ENCODE measurements at regions not wholly inside any gene's neighbourhood (a gene's known extent, or its start where the extent isn't known, plus 50 kb on each side); places are given as distances from the start of the nearest gene placed in this dataset.

DNA sequence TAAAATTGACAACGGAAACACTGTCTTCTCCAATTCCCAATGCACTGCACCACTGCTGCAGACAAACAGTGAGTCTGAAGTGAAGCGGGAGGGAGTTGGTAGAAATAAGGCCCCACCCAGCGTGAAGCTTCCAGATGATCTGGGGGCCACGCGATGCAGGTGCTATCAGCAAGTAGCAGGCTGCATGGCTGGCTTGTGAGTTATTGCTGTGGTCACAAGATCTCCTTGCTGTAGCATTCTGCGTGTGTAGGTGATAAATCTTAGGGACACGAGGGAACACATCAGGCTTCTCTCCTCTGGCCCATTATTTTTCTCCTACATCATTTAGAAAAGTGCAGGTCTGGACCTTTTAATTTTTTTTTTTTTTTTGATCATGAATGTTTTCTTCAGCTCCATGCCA lies 407.6 kb downstream of the TMEM114 start:
- no peak for DNase-seq (ENCODE audit: low read depth in 1 of 2, low spot score in 1 of 2)
- in situ Hi-C loops (cut with HindIII; ENCODE audit: low pct_unique_long_range_greater_than_20kb, low sequenced_read_pairs), result no loop called here
- no peak for TF ChIP-seq JUND (IDR thresholded peaks at IDR 0.05; ENCODE audit: low read depth)

DNA sequence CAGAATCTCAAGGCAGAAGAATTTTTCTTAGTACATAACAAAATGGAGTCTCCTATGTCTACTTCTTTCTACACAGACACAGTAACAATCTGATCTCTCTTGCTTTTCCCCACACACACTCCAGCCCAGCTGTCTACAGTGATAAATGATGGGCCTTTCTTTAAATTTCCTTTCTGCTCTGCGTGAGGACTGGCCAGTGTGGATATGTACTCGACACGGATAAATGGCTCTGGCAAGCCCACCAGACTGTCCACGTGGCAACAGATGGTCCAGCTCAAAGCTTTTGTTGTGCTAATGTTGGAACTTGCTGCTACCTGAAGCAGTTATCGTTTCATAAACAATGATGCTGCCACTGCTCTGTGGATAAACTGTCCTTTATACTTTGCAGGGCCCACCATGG lies 410.7 kb downstream of the TMEM114 start:
- in situ Hi-C loops (cut with HindIII; ENCODE audit: low pct_unique_long_range_greater_than_20kb, low sequenced_read_pairs), result no loop called here
- no peak for TF ChIP-seq JUND (IDR thresholded peaks at IDR 0.05; ENCODE audit: low read depth)
- no peak for DNase-seq (ENCODE audit: low read depth in 1 of 2, low spot score in 1 of 2)

DNA sequence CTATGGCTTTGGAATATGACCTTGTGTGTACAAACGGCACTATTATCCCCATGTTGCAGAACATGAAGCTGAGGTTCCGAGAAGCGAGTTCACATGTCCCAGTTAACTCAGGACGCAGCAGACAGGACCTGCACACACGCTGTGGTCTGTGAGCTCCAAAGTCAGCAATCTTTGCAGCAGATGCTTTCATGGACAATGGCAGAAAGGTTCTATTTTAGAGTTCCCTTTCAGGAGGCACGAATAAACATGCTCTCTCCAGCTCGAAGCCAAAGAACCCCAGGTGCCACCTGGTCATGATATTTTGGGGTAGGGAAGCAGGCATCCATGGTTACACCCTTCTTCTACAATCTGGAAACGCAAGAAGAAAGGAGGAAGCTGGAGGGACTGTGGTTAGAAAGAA lies 412.0 kb downstream of the TMEM114 start:
- TF ChIP-seq JUND (IDR thresholded peaks at IDR 0.05; ENCODE audit: low read depth), result no peak
- no peak for DNase-seq (ENCODE audit: low read depth in 1 of 2, low spot score in 1 of 2)
- in situ Hi-C loops (cut with HindIII; ENCODE audit: low pct_unique_long_range_greater_than_20kb, low sequenced_read_pairs), result no loop called here

DNA sequence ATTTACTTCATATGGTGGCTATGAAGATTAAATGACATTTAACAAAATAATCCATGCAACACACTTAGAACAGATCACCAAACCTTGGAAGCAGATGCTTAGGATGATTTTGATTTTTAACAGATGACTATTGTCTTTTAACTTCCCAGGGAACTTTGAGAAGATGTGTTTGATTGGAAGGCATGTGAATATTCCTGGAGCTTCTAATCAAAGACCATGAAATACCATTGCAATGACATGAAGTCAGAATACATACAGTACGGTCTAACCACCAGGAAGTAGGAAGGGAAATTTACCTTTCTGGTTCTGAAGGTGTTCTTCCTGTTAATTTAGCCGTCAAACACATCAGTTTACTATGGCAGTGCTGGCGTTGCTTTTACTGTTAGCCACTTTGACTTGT lies 414.9 kb downstream of the TMEM114 start:
- TF ChIP-seq JUND (IDR thresholded peaks at IDR 0.05; ENCODE audit: low read depth), result no peak
- DNase-seq (ENCODE audit: low read depth in 1 of 2, low spot score in 1 of 2), result no peak
- in situ Hi-C loops (cut with HindIII; ENCODE audit: low pct_unique_long_range_greater_than_20kb, low sequenced_read_pairs), result no loop called here

DNA sequence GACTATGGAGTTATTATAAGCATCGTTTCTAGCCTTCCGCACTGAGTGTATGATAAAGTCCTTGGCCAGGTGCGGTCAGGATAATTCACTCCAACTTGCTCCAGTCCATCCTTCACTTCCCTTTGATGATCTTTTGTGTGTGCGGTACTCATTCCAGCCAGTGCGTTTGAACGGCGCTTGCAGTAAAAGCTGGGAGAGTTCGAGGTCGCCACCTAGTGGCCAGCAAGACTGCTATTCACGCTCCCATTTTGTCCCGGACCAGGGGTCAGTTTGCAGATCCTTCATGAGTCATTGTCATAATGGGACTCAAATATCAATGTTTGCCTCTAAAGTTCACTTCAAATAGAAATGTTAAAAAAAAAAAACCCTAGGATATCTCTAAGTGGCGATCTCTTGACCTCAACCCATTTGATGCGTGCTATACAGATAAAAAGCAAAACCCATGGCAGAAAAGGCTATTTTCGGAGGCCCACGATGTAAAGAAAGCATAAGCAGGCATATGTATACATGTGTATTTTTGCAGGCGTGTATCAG lies 417.1 kb downstream of the TMEM114 start:
- DNase-seq (ENCODE audit: low read depth in 1 of 2, low spot score in 1 of 2), result peak; percentile 57 to 91
- TF ChIP-seq JUND (IDR thresholded peaks at IDR 0.05; ENCODE audit: low read depth), result no peak
- in situ Hi-C loops (cut with HindIII; ENCODE audit: low pct_unique_long_range_greater_than_20kb, low sequenced_read_pairs), result no loop called here

DNA sequence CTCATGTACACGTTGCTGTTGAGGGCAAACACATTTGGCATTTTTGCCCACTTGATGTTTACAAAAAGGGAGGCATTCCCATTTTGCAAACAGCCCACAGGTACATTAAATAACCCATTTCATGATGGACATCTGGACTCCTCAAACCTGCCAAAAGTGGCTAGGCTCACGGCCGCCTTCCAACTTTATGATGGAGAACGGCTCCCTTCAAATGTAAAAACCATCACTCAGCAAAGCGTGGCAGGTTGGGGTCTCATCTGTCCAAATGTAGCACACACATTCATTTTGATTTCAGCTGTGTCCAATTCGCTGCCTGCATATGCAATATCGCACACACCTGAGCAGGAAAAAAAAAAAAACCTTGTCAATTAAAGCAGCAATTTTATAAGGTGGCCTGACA lies 417.8 kb downstream of the TMEM114 start:
- no peak for DNase-seq (ENCODE audit: low read depth in 1 of 2, low spot score in 1 of 2)
- in situ Hi-C loops (cut with HindIII; ENCODE audit: low pct_unique_long_range_greater_than_20kb, low sequenced_read_pairs), result no loop called here
- no peak for TF ChIP-seq JUND (IDR thresholded peaks at IDR 0.05; ENCODE audit: low read depth)

DNA sequence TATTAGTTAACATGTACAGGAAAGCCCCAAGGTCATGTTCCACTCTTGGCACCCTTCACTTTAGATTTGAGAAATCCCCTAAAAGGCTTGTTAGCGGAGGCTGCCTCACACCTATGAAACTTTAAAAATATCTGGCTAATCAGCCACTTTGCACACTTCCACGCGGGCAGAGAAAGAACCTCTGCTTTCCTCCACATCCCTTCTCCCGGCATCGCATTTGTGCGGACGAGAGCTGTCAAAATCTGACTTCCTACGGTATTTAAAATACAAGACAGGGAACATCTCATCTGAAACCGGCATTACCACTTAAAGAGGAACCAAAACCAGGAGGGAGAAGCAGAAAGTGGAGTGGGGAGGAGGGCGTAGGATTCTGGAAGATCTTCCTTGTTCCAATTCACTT lies 422.3 kb downstream of the TMEM114 start:
- in situ Hi-C loops (cut with HindIII; ENCODE audit: low pct_unique_long_range_greater_than_20kb, low sequenced_read_pairs), result no loop called here
- DNase-seq (ENCODE audit: low read depth in 1 of 2, low spot score in 1 of 2), result no peak
- TF ChIP-seq JUND (IDR thresholded peaks at IDR 0.05; ENCODE audit: low read depth), result no peak

DNA sequence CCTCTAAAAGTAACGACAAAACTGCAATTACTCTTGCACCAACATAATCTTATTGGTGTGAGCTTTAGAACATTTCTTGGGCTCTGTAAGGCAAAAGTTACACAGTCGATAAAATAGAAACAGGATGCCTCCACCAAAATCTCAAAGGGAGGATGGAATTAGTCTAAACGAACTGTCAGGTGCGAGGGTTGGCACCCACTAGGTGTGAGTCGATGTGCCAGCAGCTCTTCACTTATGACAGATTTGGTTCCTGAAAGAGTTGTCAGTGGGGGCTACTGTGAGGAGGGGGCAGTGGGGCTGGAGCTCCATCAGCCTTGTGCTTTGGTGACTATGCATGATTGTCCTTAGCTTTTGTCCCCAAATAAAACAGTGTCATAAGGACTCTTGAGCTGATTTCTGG lies 422.9 kb downstream of the TMEM114 start:
- in situ Hi-C loops (cut with HindIII; ENCODE audit: low pct_unique_long_range_greater_than_20kb, low sequenced_read_pairs), result no loop called here
- TF ChIP-seq JUND (IDR thresholded peaks at IDR 0.05; ENCODE audit: low read depth), result no peak
- DNase-seq (ENCODE audit: low read depth in 1 of 2, low spot score in 1 of 2), result no peak

DNA sequence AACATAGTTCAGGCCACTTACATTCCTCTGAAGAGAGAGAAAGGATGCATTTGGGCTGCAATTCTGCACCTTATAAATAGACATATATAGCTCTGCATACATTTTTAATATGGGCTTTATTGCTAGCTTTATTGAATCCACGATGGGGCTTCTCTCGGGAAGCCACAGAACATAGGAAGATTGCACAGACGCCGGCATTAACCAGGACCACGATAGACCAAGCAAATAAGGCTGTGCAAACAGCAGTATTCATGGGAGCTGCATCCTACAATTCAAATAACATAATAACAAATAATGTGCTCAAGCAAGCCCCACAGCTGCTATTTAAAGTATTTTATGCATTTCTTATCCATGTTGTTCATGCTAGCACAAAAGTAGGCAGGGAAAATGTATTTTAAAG lies 432.3 kb downstream of the TMEM114 start:
- in situ Hi-C loops (cut with HindIII; ENCODE audit: low pct_unique_long_range_greater_than_20kb, low sequenced_read_pairs), result no loop called here
- no peak for DNase-seq (ENCODE audit: low read depth in 1 of 2, low spot score in 1 of 2)
- TF ChIP-seq JUND (IDR thresholded peaks at IDR 0.05; ENCODE audit: low read depth), result no peak

DNA sequence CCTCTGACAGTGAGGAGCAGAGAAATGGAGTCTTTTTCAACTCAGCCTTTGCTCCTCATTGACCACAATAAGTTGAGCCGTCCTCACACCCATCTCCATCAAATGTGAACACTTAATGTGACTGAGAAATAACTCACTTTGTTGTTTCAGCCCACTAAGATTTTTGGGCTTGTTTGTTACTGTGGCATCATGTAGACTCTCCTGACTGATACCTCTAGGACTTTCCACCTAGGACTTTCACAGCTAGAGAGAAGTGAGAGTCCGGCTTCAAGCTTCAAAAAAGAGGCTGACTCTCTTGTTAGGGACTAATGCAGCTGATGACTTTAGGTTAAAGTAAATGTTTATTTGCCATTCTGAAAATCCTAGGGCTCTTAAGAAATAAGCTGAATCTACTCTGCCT lies 435.0 kb downstream of the TMEM114 start:
- in situ Hi-C loops (cut with HindIII; ENCODE audit: low pct_unique_long_range_greater_than_20kb, low sequenced_read_pairs), result no loop called here
- no peak for TF ChIP-seq JUND (IDR thresholded peaks at IDR 0.05; ENCODE audit: low read depth)
- no peak for DNase-seq (ENCODE audit: low read depth in 1 of 2, low spot score in 1 of 2)

DNA sequence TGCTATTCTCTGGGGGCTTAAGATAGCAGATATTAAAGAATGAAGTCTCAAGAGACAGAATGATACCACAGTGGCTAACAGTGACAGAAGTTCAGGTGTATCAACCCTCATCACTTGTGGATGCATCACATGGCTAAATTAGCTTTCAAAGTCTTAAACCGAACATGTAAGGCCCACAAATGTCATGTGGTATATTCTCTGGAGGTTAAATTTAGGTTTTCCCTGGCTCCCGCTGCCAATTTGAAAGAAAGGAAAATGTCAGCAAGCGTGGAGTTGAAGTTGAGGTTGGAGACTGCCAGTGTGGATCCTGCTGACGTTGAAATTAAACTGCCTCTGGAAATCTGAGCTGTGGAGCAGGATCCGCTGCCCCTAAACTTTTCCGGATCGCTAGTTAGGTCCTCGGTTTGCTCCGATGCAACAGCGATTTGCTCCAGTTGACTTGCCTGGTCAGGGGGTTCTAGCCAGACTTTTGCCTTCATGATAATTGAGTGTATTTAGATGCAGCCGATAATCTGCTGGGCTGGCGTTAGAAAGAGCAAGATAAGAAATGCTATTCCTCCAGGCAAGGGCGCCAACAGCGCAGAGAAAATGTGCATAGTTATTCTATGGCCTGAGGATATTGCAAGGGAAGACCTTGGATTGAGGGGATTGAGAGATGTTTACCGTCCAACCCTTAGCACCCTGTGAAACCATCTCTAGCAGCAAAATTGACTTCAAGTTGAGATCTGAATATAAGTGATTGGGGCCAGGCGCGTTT lies 443.9 kb downstream of the TMEM114 start:
- no peak for DNase-seq (ENCODE audit: low read depth in 1 of 2, low spot score in 1 of 2)
- in situ Hi-C loops (cut with HindIII; ENCODE audit: low pct_unique_long_range_greater_than_20kb, low sequenced_read_pairs), result no loop called here
- no peak for TF ChIP-seq JUND (IDR thresholded peaks at IDR 0.05; ENCODE audit: low read depth)

DNA sequence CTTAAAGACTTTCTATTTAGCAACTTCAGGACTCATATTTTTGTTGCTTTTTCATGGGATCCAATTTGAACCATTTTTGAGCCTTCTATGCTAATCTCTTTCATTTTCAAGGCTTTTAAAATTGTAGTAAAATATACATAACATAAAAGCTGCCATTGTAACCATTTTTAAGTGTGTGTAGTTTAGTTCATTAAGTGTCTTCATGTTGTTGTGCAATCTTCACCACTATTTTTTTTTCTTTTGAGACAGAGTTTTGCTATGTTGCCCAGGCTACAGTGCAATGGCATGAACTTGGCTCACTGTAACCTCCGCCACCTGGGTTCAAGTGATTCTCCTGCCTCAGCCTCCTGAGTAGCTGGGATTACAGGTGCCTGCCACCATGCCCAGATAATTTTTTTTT lies 451.6 kb downstream of the TMEM114 start:
- DNase-seq (ENCODE audit: low read depth in 1 of 2, low spot score in 1 of 2), result no peak
- in situ Hi-C loops (cut with HindIII; ENCODE audit: low pct_unique_long_range_greater_than_20kb, low sequenced_read_pairs), result no loop called here
- no peak for TF ChIP-seq JUND (IDR thresholded peaks at IDR 0.05; ENCODE audit: low read depth)

DNA sequence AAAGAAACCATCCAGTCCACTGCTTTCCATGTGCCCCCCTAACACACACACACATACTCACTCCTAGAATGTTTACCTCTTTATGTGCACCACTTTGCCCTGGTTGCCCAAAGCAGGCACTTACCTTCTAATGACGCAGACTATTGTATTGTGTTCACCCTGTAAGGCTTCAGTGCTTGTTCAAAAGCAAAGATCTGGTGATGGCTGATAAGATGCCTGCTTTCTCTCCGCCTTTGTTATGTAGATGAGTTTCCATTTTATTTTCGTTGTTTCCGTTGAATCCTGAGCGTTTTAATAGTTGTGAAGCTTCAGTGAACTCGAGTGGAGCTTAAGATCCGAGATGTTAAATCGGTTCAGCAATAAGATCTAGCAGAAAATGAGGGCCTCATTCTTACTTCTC lies 452.7 kb downstream of the TMEM114 start:
- in situ Hi-C loops (cut with HindIII; ENCODE audit: low pct_unique_long_range_greater_than_20kb, low sequenced_read_pairs), result no loop called here
- no peak for DNase-seq (ENCODE audit: low read depth in 1 of 2, low spot score in 1 of 2)
- no peak for TF ChIP-seq JUND (IDR thresholded peaks at IDR 0.05; ENCODE audit: low read depth)

DNA sequence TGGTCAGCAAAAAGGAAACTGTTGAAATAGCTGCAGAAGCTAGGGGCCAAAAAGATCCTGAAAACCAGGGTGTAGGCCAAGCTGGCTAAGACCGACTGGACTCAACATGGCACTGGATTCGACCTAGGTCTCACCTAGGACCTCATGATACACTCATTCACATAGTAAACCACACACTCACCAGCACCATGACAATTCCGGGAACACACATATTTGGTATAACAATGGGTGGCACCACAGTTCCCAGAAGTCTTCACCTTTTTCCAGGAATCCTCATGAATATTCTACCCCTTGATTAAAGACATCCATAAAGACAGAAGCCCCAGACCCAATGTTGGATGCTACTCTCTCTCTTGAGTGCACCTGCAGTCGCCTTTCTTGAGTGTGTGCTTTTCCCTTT lies 460.1 kb downstream of the TMEM114 start:
- in situ Hi-C loops (cut with HindIII; ENCODE audit: low pct_unique_long_range_greater_than_20kb, low sequenced_read_pairs), result no loop called here
- no peak for TF ChIP-seq JUND (IDR thresholded peaks at IDR 0.05; ENCODE audit: low read depth)

More for the DNA sequence above, 460.1 kb downstream of the TMEM114 start:
- DNase-seq (ENCODE audit: low read depth in 1 of 2, low spot score in 1 of 2), result no peak
